Stimulated activated CD8-positive, alpha-beta memory T cell treated with anti-CD3 and anti-CD28 coated beads, Interleukin-12 subunit alpha, Interleukin-12 subunit beta, amount 100 ng/mL, for 4 hours (primary cell): ENCODE measurements at regions not wholly inside any gene's neighbourhood (a gene's known extent, or its start where the extent isn't known, plus 50 kb on each side); places are given as distances from the start of the nearest gene placed in this dataset.

Source experiments
- DNase-seq: peaks from one replicate; pipeline ENCODE4 v3.0.0-alpha.2; 2020; ENCODE audit warnings: low read depth

GRCh38 chr12:68451261-68452077, 119.3 kb upstream of the MDM1 start:
- DNase-seq = peak; percentile 6

DNA sequence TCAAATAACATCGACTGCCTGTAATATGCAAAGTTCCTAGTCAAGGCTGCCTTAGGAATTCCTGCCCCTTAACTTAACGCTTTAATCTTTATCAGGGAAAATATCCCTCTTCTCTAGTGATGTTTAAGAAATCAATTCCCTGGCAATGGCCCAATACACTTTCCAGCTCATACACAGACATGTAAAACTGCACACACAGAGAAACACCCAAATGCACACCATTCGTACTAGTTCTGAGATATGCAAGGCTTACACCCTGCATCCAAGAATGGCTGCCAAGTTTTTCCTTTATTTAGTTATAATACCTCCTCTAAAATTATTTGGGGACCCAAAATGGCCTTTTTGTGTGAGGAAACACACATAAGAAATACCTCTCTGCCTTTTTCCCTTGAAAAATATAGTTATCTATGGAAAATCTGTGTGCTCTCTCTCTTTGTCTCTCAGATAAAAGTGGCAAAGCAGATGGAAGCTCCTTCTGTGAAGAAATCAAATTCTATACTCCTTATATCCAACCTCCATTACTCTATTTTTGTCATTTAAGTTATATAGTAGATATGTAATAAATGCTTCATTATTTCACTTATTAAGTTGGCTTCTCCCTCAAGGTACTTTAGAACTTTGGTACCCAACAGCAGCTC, 120.0 kb upstream of the MDM1 start:
- DNase-seq = no peak

GRCh38 chr12:68453278-68453677, 121.1 kb upstream of the MDM1 start:
- DNase-seq = no peak

GRCh38 chr12:68453876-68454275, 121.7 kb upstream of the MDM1 start:
- DNase-seq = no peak

DNA sequence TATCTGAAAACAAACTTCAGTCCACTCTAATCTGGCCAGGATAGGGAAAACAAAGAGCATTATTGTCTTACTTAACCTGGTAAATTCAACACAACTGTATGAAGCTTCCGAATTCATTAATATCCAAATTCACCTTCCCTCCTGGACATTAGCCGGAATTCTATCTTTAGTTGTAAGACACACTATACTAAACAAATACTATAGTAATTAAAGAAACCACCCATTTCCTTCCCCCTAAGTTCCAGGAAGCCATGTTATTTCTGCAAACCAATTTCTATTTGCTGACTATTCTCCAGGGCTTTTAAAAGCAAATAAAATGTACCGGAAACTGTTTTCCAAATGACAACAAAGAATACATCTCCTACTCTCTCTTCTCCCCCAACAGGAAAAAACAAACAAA, 122.7 kb upstream of the MDM1 start:
- DNase-seq = no peak

DNA sequence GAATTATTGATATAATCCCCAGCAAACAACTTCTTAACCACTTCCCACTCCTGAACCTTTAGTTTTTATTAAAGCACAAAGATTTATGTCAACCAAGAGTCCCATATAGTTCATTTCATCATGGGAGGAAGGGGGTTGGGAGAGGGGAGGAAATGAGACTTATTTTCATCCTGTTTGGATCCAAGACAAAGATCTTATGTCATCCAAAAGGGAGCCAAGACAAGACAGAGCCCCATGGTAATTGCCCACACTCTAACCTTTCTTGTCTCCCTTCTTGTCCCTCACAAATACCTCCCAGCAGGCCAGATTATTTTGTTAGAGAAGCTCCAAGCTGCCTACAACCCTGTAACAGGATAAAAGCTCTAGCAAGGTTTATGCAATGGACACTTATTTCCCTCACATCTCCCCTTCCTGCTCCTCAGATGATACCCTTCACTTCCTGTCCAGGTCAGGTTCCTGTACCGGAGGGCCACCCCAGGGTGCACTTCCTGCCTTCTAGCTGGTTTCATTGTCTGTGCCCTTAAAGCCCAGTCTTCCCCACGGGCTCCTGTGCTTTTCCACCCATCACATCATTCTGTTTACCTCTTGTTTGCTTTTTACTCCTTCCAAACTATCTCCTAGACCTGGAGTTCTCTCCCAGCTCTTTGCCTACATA, 123.7 kb upstream of the MDM1 start:
- no peak for DNase-seq

- no peak for DNase-seq
Observed at GRCh38 chr12:68458866-68459265, 126.7 kb upstream of the MDM1 start.

- DNase-seq = no peak
Observed at GRCh38 chr12:68460236-68460635, 128.1 kb upstream of the MDM1 start.

- DNase-seq = no peak
Observed at GRCh38 chr12:68461645-68462044, 129.5 kb upstream of the MDM1 start.

- DNase-seq = no peak
Observed at GRCh38 chr12:68462803-68463202, 130.6 kb upstream of the MDM1 start.

GRCh38 chr12:68465227-68465626, 133.1 kb upstream of the MDM1 start:
- no peak for DNase-seq

DNA sequence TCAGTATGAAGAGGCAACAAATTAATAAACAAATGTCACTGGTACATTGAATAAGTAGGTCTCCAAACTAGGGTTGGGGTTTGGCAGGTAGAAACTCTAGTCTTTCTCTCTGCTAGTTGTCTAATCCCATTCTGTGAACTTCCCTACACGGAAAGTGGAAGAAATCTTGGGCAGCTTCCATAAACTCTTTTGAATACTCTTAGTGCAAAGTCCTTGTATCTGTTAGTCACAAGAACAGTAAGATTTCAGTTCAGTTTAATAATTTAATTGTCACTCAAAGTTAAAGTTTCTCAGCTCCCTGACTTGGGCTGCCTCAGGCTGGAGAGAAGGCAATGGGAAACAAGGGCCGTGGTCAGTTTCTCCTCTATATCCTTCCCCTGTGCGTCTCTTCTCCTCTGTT, 135.4 kb upstream of the MDM1 start:
- no peak for DNase-seq

DNA sequence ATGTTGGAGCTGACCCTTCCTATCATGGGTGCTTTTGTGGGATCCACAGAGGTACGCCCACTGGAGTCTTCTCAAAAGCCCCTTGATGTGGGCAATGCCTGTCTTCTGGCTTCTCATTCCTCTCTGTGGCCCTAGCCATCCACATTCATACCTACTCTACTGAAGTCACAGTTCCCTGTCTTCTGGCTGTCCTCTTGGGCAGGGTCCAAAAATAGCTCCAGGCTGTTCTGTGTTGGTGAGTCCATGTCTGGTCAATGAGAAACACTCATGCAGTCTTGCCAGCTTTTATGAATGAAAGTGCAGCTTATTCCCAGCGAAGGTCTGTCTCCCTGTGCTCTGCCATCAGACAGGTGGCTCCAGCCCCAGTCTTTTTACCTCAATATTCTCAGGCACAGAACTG, 135.9 kb upstream of the MDM1 start:
- no peak for DNase-seq

DNA sequence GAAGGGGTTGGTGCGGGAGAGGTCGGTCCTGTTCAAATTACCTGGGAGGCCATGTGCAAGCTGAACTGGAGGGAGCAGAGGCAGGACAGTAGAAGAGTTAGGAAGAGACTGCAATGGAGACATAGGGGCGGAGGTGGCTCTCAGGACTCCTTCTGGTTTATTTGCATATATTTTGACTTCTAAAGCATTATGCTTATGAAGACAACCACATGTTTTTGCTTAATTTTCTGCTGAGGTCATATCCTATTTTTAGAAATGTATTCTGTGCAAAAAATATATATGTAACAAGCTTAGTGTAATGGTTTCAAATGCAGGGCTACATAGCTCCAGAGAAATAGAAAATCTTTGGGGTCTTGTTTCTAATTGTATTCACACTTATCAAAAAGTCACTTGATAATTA, 137.0 kb upstream of the MDM1 start:
- no peak for DNase-seq

GRCh38 chr12:68470664-68471328, 138.6 kb upstream of the MDM1 start:
- DNase-seq = no peak

DNA sequence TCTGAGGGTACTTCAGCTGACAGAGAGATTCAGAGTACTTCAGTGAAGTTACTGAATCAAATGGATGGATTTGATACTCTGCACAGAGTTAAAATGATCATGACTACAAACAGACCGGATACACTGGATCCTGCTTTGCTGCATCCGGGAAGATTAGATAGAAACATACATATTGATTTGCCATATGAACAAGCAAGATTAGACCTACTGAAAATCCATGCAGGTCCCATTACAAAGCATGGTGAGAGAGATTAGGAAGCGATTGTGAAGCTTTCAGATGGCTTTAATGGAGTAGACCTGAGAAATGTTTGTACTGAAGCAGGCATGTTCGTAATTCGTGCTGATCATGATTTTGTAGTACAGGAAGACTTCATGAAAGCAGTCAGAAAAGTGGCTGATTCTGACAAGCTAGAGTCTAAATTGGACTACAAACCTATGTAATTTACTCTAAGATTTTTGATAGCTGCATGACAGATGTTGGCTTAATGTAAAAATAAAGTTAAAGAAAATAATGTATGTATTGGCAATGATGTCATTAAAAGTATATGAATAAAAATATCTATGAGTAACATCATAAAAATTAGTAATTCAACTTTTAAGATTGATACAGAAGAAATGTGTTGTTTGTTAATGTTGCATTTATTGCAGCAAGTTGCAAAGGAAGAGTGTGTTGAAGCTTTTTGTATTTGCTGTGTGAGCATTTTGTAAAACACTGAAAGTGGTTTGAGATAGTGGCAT, 136.1 kb upstream of the RAP1B start:
- DNase-seq = no peak

GRCh38 chr12:68476794-68477193, 133.9 kb upstream of the RAP1B start:
- DNase-seq = no peak

GRCh38 chr12:68477261-68477772, 133.4 kb upstream of the RAP1B start:
- DNase-seq = no peak

- DNase-seq = no peak
Observed at GRCh38 chr12:68477906-68478305, 132.8 kb upstream of the RAP1B start.

- DNase-seq = no peak
Observed at GRCh38 chr12:68478516-68479260, 132.0 kb upstream of the RAP1B start.

DNA sequence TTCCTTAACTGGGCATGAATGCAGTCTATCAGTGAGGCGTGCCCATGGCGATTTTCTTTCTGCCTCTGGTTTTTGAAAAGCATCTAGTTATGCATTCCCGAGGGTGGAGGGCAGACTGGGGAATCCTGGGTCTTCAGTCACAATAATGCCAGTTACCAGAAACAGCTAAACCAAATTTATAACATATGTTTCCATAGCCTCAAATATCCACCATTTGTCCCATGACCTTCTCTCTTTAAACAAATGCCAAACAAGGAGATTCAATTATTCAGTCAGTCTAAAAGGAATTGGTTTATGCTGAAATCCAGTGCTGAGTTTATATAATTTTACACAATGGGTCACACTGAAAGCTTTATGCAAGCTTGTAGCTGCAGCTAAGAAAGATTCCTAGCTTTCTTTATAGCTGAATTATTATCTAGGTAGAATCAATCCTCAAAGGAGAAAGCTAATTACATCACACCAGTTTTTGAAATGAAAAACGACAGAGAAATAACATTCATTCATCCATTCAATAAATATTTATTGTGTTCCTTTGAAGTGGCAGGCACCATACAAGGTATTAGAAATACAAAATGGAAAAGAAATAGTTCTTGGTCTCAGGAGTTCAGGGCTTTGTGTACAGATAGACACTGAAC, 131.3 kb upstream of the RAP1B start:
- no peak for DNase-seq
